Activated gamma-delta T cell treated with anti-CD3 and anti-CD28 coated beads, Interleukin-2, amount 50 U/mL, for 16 hours (primary cell): ENCODE measurements at regions not wholly inside any gene's neighbourhood (a gene's known extent, or its start where the extent isn't known, plus 50 kb on each side); places are given as distances from the start of the nearest gene placed in this dataset.

Experiments used
- DNase-seq: peaks from one replicate; pipeline ENCODE4 v3.0.0-alpha.2; 2020; ENCODE audit warnings: low read depth

GRCh38 chr14:38505973-38506249 lies 250.0 kb upstream of the CLEC14A start:
- DNase-seq, result no peak

- DNase-seq, result no peak
These were observed 249.5 kb upstream of the CLEC14A start for GRCh38 chr14:38505221-38505972.

GRCh38 chr14:38504175-38504574 lies 248.3 kb upstream of the CLEC14A start:
- no peak for DNase-seq

GRCh38 chr14:38502239-38502638 lies 246.3 kb upstream of the CLEC14A start:
- no peak for DNase-seq

- DNase-seq, result no peak
These were observed 244.2 kb upstream of the CLEC14A start for GRCh38 chr14:38500125-38500524.

GRCh38 chr14:38496092-38496491 lies 240.2 kb upstream of the CLEC14A start:
- DNase-seq, result no peak

- no peak for DNase-seq
These were observed 234.4 kb upstream of the CLEC14A start for GRCh38 chr14:38490273-38490672.

GRCh38 chr14:38485026-38485425 lies 229.1 kb upstream of the CLEC14A start:
- DNase-seq, result no peak

- no peak for DNase-seq
These were observed 226.2 kb upstream of the CLEC14A start for GRCh38 chr14:38481952-38482678.

- no peak for DNase-seq
These were observed 213.3 kb upstream of the CLEC14A start for GRCh38 chr14:38469156-38469555.

GRCh38 chr14:38442208-38442607 lies 186.3 kb upstream of the CLEC14A start:
- DNase-seq, result no peak

GRCh38 chr14:38432186-38432585 lies 176.3 kb upstream of the CLEC14A start:
- no peak for DNase-seq

GRCh38 chr14:38431156-38431555 lies 175.3 kb upstream of the CLEC14A start:
- no peak for DNase-seq

GRCh38 chr14:38430522-38430921 lies 174.6 kb upstream of the CLEC14A start:
- DNase-seq, result no peak

- no peak for DNase-seq
These were observed 169.6 kb upstream of the CLEC14A start for GRCh38 chr14:38425324-38425976.

- DNase-seq, result no peak
These were observed 164.2 kb upstream of the CLEC14A start for GRCh38 chr14:38420048-38420447.

- DNase-seq, result no peak
These were observed 163.7 kb upstream of the CLEC14A start for GRCh38 chr14:38419579-38419978.

GRCh38 chr14:38412654-38413053 lies 156.8 kb upstream of the CLEC14A start:
- DNase-seq, result no peak

- no peak for DNase-seq
These were observed 154.5 kb upstream of the CLEC14A start for GRCh38 chr14:38410442-38410841.

- DNase-seq, result no peak
These were observed 153.3 kb upstream of the CLEC14A start for GRCh38 chr14:38409071-38409705.

GRCh38 chr14:38405851-38406635 lies 150.2 kb upstream of the CLEC14A start:
- DNase-seq, result no peak

GRCh38 chr14:38404616-38405015 lies 148.7 kb upstream of the CLEC14A start:
- DNase-seq, result no peak
